PC-3 (cell line): ENCODE measurements at regions not wholly inside any gene's neighbourhood (a gene's known extent, or its start where the extent isn't known, plus 50 kb on each side); places are given as distances from the start of the nearest gene placed in this dataset.

Experiments used
- ATAC-seq: fragments of 200-7000 bp; cut with Tn5 transposase; 2 replicates; pipeline ENCODE4 v1.9.1; 2020; ENCODE audit warnings: mild to moderate bottlenecking, moderate library complexity
- BruUV-seq: library from RNA; stranded (reverse); fragments of 400-500 nt; replicated peaks from 2 replicates; lab custom pipeline; 2021; lab: Mats Ljungman, UMichigan
- CTCF ChIA-PET: fragments of 300-600 bp; sonication (Branson Sonifier 250); formaldehyde crosslinking; loops from one replicate; lab custom pipeline; 2022; ENCODE audit warnings: antibody characterized with exemption; lab: Charles Lee
- POLR2A ChIA-PET: fragments of 300-600 bp; sonication (Branson Sonifier 250); formaldehyde crosslinking; loops from one replicate; lab custom pipeline; 2022; ENCODE audit warnings: antibody characterized with exemption; ENCODE audit not compliant: unreplicated experiment; lab: Charles Lee
- DNase-seq: peaks from one replicate; pipeline ENCODE4 v3.0.0-alpha.2; 2015
- H2AFZ ChIP-seq: fragments of 300-600 bp; sonication (generic); 2 replicates; pipeline ENCODE4 v1.6.0; 2016; ENCODE audit warnings: antibody characterized with exemption, low read length
- H3F3A ChIP-seq: fragments of 300-600 bp; sonication (generic); one replicate; pipeline ENCODE4 v1.6.0; 2017; ENCODE audit warnings: antibody characterized with exemption, low read length, control low read depth, mild to moderate bottlenecking; ENCODE audit not compliant: unreplicated experiment
- H3K27ac ChIP-seq: fragments of 300-600 bp; sonication (generic); 2 replicates; pipeline ENCODE4 v1.5.1; 2016; ENCODE audit warnings: mild to moderate bottlenecking, low read length
- H3K27me3 ChIP-seq: fragments of 300-600 bp; sonication (generic); 2 replicates; pipeline ENCODE4 v1.6.1; 2016; ENCODE audit warnings: low read length, mixed read lengths
- H3K36me3 ChIP-seq: fragments of 300-600 bp; sonication (generic); 2 replicates; pipeline ENCODE4 v1.6.1; 2016; ENCODE audit warnings: low read depth, mixed run types, low read length, mixed read lengths
- H3K4me1 ChIP-seq: fragments of 300-600 bp; sonication (generic); 2 replicates; pipeline ENCODE4 v1.5.1; 2016; ENCODE audit warnings: low read length; ENCODE audit not compliant: insufficient read depth
- H3K4me2 ChIP-seq: fragments of 300-600 bp; sonication (generic); 2 replicates; pipeline ENCODE4 v1.6.0; 2016; ENCODE audit warnings: low read length
- H3K4me3 ChIP-seq: fragments of 300-600 bp; sonication (generic); 2 replicates; pipeline ENCODE4 v1.5.1; 2016; ENCODE audit warnings: mild to moderate bottlenecking, low read length, mixed read lengths
- H3K79me2 ChIP-seq: fragments of 300-600 bp; sonication (generic); 2 replicates; pipeline ENCODE4 v1.6.1; 2017; ENCODE audit warnings: low read length, mixed read lengths
- H3K9ac ChIP-seq: fragments of 300-600 bp; sonication (generic); 2 replicates; pipeline ENCODE4 v1.6.0; 2016; ENCODE audit warnings: mild to moderate bottlenecking, low read length
- H3K9me2 ChIP-seq: fragments of 300-600 bp; sonication (generic); replicated peaks from 2 replicates; pipeline ENCODE4 v1.6.1; 2016; ENCODE audit warnings: mixed run types, low read length, mixed read lengths
- H3K9me3 ChIP-seq: fragments of 300-600 bp; sonication (generic); 2 replicates; pipeline ENCODE4 v1.6.1; 2016; ENCODE audit warnings: low read length, mixed read lengths
- H4K20me1 ChIP-seq: fragments of 300-600 bp; sonication (generic); 2 replicates; pipeline ENCODE4 v1.6.1; 2016; ENCODE audit warnings: low read length, mixed read lengths
- EZH2 ChIP-seq: fragments of 300-600 bp; sonication (generic); IDR thresholded peaks from one replicate; pipeline ENCODE4 v1.6.1; 2017; ENCODE audit warnings: antibody characterized with exemption, mild to moderate bottlenecking, low read length; ENCODE audit not compliant: unreplicated experiment
- EZH2phosphoT487 ChIP-seq: fragments of 300-600 bp; sonication (generic); IDR thresholded peaks from 2 replicates; pipeline ENCODE4 v1.6.1; 2018; ENCODE audit warnings: mild to moderate bottlenecking, antibody characterized with exemption, low read length, borderline replicate concordance
- intact Hi-C: fragments of 100-400 bp; cut with micrococcal nuclease; formaldehyde crosslinking; loops from 2 replicates; pipeline ENCODE4 v1.9.0; 2023
- TF ChIP-seq, protein P1 (sequence below): fragments of 300-600 bp; sonication (generic); conservative IDR thresholded peaks from 2 replicates; pipeline ENCODE4 v1.5.1; 2017; ENCODE audit warnings: antibody characterized with exemption, low read depth, mild to moderate bottlenecking, low read length

DNA sequence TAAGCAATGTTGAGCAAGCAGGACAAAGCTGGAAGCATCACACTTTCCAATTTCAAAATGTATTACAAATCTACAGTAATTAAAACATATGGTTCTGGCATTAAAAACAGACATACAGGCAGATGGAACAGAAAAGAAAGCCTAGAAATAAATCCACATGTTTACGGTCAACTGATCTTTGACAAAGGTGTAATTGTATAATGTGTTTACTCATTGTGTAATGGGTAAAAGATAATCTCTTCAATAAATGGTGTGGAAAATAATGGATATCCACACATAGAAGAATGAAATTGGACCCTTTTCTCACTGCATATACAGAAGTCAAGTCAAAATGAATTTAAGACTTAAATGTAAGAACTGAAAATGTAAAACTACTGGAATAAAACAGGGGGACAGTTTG, 394.2 kb downstream of the ANKRD50 start:
- no peaks in the 10 kb centered on the region for H3K79me2 ChIP-seq
- CTCF ChIA-PET, result no interaction called here
- H3K36me3 ChIP-seq, result no peaks in the 10 kb centered on the region
- no peak overlapping the region for H3K4me2 ChIP-seq
- DNase-seq, result no peak
- ATAC-seq, result no peak
- no peak overlapping the region for H3K27ac ChIP-seq
- no TSS peak for BruUV-seq
- H3K27me3 ChIP-seq, result no peaks in the 10 kb centered on the region
- H4K20me1 ChIP-seq, result no peaks in the 10 kb centered on the region
- no peaks in the 10 kb centered on the region for H3F3A ChIP-seq
- H3K4me1 ChIP-seq, result peaks cover 19% of the 10 kb centered on the region
- no peak overlapping the region for H3K9ac ChIP-seq
- H3K9me2 ChIP-seq, result no peaks in the 10 kb centered on the region
- no peaks in the 10 kb centered on the region for H3K9me3 ChIP-seq
- intact Hi-C loops, result no loop called here
- no peak for TF ChIP-seq EZH2
- TF ChIP-seq, protein P1, sequence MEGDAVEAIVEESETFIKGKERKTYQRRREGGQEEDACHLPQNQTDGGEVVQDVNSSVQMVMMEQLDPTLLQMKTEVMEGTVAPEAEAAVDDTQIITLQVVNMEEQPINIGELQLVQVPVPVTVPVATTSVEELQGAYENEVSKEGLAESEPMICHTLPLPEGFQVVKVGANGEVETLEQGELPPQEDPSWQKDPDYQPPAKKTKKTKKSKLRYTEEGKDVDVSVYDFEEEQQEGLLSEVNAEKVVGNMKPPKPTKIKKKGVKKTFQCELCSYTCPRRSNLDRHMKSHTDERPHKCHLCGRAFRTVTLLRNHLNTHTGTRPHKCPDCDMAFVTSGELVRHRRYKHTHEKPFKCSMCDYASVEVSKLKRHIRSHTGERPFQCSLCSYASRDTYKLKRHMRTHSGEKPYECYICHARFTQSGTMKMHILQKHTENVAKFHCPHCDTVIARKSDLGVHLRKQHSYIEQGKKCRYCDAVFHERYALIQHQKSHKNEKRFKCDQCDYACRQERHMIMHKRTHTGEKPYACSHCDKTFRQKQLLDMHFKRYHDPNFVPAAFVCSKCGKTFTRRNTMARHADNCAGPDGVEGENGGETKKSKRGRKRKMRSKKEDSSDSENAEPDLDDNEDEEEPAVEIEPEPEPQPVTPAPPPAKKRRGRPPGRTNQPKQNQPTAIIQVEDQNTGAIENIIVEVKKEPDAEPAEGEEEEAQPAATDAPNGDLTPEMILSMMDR, result no peak
- no peak for TF ChIP-seq EZH2phosphoT487
- no peak overlapping the region for H3K4me3 ChIP-seq
- POLR2A ChIA-PET, result no interaction called here
- no peak overlapping the region for H2AFZ ChIP-seq

DNA sequence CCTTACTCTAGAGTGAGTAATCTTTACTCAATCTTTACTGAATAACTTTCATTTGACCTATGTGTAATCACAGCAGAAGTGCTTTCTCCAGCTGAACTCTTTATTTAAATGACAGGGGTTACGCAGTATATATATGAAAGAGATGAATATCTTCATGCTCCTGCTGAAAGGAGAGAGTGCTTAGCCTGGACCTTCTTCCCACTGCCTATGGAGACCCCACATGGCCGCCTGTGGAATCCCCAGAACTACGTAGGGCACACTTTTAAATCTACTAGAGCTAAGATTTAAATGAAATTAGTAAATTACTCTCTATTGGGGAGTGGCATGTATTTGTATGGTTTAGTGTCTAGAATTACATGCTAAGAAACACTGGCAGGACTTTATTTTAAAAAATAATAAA, 391.2 kb downstream of the ANKRD50 start:
- no peak overlapping the region for H2AFZ ChIP-seq
- ATAC-seq (peak; percentile 24; the same call in 1 of the 2 replicates), DNase-seq (peak; percentile 1)
- ChIA-PET CTCF (no interaction called here), POLR2A (no interaction called here)
- H3K4me3 ChIP-seq, result no peak overlapping the region
- no TSS peak for BruUV-seq
- H3K4me1 ChIP-seq, result peaks cover 17% of the 10 kb centered on the region
- TF ChIP-seq EZH2phosphoT487 (no peak), EZH2 (no peak)
- TF ChIP-seq, protein P1, result no peak; the same call in 1 of the 2 replicates
- no peak overlapping the region for H3K9ac ChIP-seq
- H3K36me3 ChIP-seq, result no peaks in the 10 kb centered on the region
- H3K9me2 ChIP-seq, result no peaks in the 10 kb centered on the region
- H3K4me2 ChIP-seq, result no peak overlapping the region
- no peaks in the 10 kb centered on the region for H3K27me3 ChIP-seq
- intact Hi-C loops, result loop anchor here (5.0 to 10.0 kb wide), 3 partner anchors 209 to 1197 kb away; no protein-coding TSS in a partner anchor
- no peaks in the 10 kb centered on the region for H4K20me1 ChIP-seq
- H3K27ac ChIP-seq, result no peak overlapping the region
- H3K79me2 ChIP-seq, result no peaks in the 10 kb centered on the region
- no peaks in the 10 kb centered on the region for H3K9me3 ChIP-seq
- H3F3A ChIP-seq, result no peaks in the 10 kb centered on the region

DNA sequence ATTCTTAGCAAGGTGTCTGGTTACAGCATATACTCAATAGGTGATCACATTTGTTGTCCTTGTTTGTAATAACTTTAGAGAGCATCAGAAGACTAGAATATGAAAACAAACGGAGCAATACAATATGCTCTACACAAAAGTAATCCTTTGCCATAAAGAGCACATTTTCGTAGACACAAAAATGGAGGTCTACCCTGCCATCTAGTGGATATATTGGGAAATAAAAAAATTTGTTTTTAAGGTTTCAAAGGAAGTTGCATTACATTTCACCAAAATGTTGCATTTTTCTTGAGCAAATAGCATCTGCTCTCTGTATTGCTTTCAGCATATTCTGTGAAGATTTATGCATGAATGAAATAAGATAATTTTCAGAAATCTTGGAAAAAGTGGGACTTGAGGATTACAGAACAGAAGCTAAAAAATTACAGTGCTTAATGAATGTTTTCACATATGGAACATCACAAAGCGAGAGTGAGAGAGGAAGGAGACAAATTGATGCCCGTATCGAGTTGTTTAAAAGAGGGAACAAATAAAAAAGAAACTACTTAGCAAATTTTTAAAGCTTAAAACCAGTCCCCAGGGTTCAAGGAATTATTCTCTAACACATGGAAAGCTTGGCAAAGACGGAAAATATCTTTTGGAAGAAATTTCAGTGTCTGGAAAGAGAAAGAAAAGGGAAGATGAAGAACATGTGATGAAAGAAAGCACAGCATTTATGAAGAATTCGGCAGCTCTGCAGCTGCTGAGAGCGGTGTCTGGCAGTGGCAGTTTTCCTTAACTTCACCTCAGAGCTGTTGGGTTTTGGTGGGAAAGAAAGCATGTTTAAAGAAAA, 390.1 kb downstream of the ANKRD50 start:
- POLR2A ChIA-PET, result interaction anchor here (0.7 kb wide), 1 partner anchor 606 kb away, joined by 3 read pairs; no protein-coding TSS in a partner anchor
- Histone ChIP-seq H3K9me2 (no peaks in the 10 kb centered on the region), H4K20me1 (no peaks in the 10 kb centered on the region), H3K27ac (no peak overlapping the region), H3K79me2 (no peaks in the 10 kb centered on the region), H2AFZ (no peak overlapping the region), H3F3A (no peaks in the 10 kb centered on the region), H3K4me1 (peaks cover 17% of the 10 kb centered on the region), H3K4me2 (no peak overlapping the region), H3K36me3 (no peaks in the 10 kb centered on the region), H3K4me3 (no peak overlapping the region), H3K9ac (no peak overlapping the region), H3K27me3 (no peaks in the 10 kb centered on the region), H3K9me3 (no peaks in the 10 kb centered on the region)
- ATAC-seq (no peak), DNase-seq (peak; percentile 69)
- intact Hi-C loops, result loop anchor here (1.0 to 10.0 kb wide), 5 partner anchors 60 to 1198 kb away; no protein-coding TSS in a partner anchor
- CTCF ChIA-PET, result interaction anchor here (0.7 kb wide), 2 partner anchors 93 to 546 kb away, joined by 3 read pairs; no protein-coding TSS in a partner anchor
- TF ChIP-seq, protein P1, result peak; percentile 63
- no peak for TF ChIP-seq EZH2
- BruUV-seq, result no TSS peak
